HUES64 (cell line): ENCODE measurements at regions not wholly inside any gene's neighbourhood (a gene's known extent, or its start where the extent isn't known, plus 50 kb on each side); places are given as distances from the start of the nearest gene placed in this dataset.

ENCODE experiments used
- H3K27ac ChIP-seq: 2 replicates; pipeline ENCODE4 v1.7.0; 2013; ENCODE audit warnings: low read depth, low read length, inconsistent platforms
- H3K27me3 ChIP-seq: 2 replicates; pipeline ENCODE4 v1.6.1; 2013; ENCODE audit warnings: mild to moderate bottlenecking, low read length; ENCODE audit not compliant: insufficient read depth
- H3K36me3 ChIP-seq: 2 replicates; pipeline ENCODE4 v1.6.1; 2013; ENCODE audit warnings: mild to moderate bottlenecking, low read length; ENCODE audit not compliant: insufficient read depth
- H3K4me1 ChIP-seq: 2 replicates; pipeline ENCODE4 v1.6.1; 2013; ENCODE audit warnings: mild to moderate bottlenecking, low read length, moderate library complexity; ENCODE audit not compliant: insufficient read depth
- H3K4me3 ChIP-seq: 2 replicates; pipeline ENCODE4 v1.5.1; 2013; ENCODE audit warnings: mild to moderate bottlenecking, low read length, moderate library complexity
- H3K9ac ChIP-seq: 2 replicates; pipeline ENCODE4 v1.6.1; 2013; ENCODE audit warnings: mild to moderate bottlenecking, low read depth, low read length
- H3K9me3 ChIP-seq: 2 replicates; pipeline ENCODE4 v1.6.1; 2013; ENCODE audit warnings: low read depth, low read length; ENCODE audit not compliant: insufficient read depth
- WGBS: fragments of 150-250, 120-280 bp; methylation state at CpG from one replicate; pipeline ENCODE4 v1.1.7; 2013; ENCODE audit warnings: missing lambda C conversion rate; 5-methylcytosine and 5-hydroxymethylcytosine counted together

GRCh38 chr11:19291064-19291463 lies 50.3 kb upstream of the E2F8 start:
- Histone ChIP-seq H3K27ac (no peak overlapping the region), H3K4me3 (no peak overlapping the region), H3K9me3 (no peaks in the 10 kb centered on the region), H3K36me3 (no peaks in the 10 kb centered on the region), H3K9ac (no peak overlapping the region), H3K27me3 (peaks cover 3% of the 10 kb centered on the region), H3K4me1 (no peaks in the 10 kb centered on the region)
- WGBS: 68% methylated on average over 2 of the region's 2 CpGs
